Colonic mucosa (tissue), 4 donors: ENCODE measurements at regions not wholly inside any gene's neighbourhood (a gene's known extent, or its start where the extent isn't known, plus 50 kb on each side); places are given as distances from the start of the nearest gene placed in this dataset.

Experiments
- DNase-seq: peaks from one replicate; pipeline ENCODE4 v3.0.0-alpha.2; 2020
- H3K27ac ChIP-seq: fragments of 200-600 bp; one replicate; pipeline ENCODE4 v1.8.0; 2021
- H3K27me3 ChIP-seq: fragments of 200-600 bp; one replicate; pipeline ENCODE4 v1.8.0; 2021
- H3K36me3 ChIP-seq: fragments of 200-600 bp; one replicate; pipeline ENCODE4 v1.8.0; 2021
- H3K4me1 ChIP-seq: fragments of 200-600 bp; one replicate; pipeline ENCODE4 v1.8.0; 2021; ENCODE audit warnings: mild to moderate bottlenecking
- H3K4me3 ChIP-seq: fragments of 200-600 bp; one replicate; pipeline ENCODE4 v1.8.0; 2021
- H3K9ac ChIP-seq, 2 donors: one replicate each; pipeline ENCODE4 v1.7.0; 2013; ENCODE audit warnings: control low read depth in 2 of 2, low read depth in 2 of 2, low read length in 2 of 2
- H3K9me3 ChIP-seq: fragments of 200-600 bp; one replicate; pipeline ENCODE4 v1.8.0; 2021
- intact Hi-C: fragments of 100-400 bp; cut with DNase I; formaldehyde crosslinking; loops from one replicate; pipeline ENCODE4 v1.14.1; 2022
- TF ChIP-seq, protein P1 (sequence below): fragments of 200-600 bp; IDR thresholded peaks from one replicate; pipeline ENCODE4 v1.8.0; 2022; ENCODE audit warnings: antibody characterized with exemption, mild to moderate bottlenecking
- donor health status: healthy.
- donor health status: DM: no; HTN: no; CAD: no.
- donor health status: DM: no; HTN: no; CAD: no.

DNA sequence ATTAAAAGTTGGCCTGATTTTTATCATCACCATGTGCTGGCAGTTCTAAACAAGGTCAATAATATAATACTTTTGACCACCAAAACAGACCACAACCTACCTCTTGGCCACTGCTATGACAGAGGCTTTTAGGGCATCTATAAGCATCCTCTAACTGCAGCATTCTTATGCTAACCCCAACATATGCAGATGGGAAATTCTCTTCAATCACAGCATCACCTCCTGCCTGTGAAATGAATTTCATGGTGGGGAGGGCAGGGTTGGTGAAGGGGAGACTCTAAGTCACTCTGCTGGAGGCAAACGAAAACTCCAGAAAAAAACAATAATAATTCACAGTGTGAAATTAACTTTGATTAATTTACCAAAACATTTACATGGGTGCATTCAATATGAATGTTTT is 78.8 kb upstream of the FAR2 start:
- no peaks in the 10 kb centered on the region for H3K9me3 ChIP-seq
- H3K9ac ChIP-seq: no peak overlapping the region
- no peaks in the 10 kb centered on the region for H3K4me1 ChIP-seq
- no peaks in the 10 kb centered on the region for H3K36me3 ChIP-seq
- DNase-seq: no peak
- TF ChIP-seq, protein P1, sequence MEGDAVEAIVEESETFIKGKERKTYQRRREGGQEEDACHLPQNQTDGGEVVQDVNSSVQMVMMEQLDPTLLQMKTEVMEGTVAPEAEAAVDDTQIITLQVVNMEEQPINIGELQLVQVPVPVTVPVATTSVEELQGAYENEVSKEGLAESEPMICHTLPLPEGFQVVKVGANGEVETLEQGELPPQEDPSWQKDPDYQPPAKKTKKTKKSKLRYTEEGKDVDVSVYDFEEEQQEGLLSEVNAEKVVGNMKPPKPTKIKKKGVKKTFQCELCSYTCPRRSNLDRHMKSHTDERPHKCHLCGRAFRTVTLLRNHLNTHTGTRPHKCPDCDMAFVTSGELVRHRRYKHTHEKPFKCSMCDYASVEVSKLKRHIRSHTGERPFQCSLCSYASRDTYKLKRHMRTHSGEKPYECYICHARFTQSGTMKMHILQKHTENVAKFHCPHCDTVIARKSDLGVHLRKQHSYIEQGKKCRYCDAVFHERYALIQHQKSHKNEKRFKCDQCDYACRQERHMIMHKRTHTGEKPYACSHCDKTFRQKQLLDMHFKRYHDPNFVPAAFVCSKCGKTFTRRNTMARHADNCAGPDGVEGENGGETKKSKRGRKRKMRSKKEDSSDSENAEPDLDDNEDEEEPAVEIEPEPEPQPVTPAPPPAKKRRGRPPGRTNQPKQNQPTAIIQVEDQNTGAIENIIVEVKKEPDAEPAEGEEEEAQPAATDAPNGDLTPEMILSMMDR: no peak
- no peak overlapping the region for H3K4me3 ChIP-seq
- intact Hi-C loops: loop anchor here (5.0 kb wide), 1 partner anchor 247 kb away; no protein-coding TSS in a partner anchor
- no peak overlapping the region for H3K27ac ChIP-seq
- H3K27me3 ChIP-seq: no peaks in the 10 kb centered on the region

DNA sequence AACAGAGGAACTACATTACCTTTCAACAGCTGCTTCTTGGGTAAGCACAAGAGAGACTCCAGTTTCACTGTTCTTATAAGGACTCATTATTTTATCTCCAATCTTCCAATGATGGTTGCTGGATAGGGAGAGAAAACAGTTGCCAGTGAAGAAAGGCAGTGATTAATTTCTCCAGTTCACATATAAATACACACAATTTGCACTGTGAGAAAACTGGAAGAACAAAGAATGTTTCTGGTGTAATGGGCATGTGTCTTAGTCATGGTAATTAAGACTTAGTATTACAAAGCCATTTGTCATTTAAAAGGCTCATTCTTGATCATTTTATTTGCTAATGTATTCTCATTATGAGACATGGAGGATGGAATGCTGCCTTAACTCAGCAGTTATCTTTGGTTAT is 78.0 kb upstream of the FAR2 start:
- H3K4me1 ChIP-seq: no peaks in the 10 kb centered on the region
- TF ChIP-seq, protein P1: no peak
- H3K36me3 ChIP-seq: no peaks in the 10 kb centered on the region
- intact Hi-C loops: loop anchor here (5.0 kb wide), 1 partner anchor 246 kb away; no protein-coding TSS in a partner anchor
- H3K9me3 ChIP-seq: no peaks in the 10 kb centered on the region
- no peak overlapping the region for H3K4me3 ChIP-seq
- DNase-seq: no peak
- H3K9ac ChIP-seq: no peak overlapping the region
- H3K27ac ChIP-seq: no peak overlapping the region
- H3K27me3 ChIP-seq: no peaks in the 10 kb centered on the region

GRCh38 chr12:29072631-29073030 is 76.4 kb upstream of the FAR2 start:
- TF ChIP-seq, protein P1: no peak
- Histone ChIP-seq H3K27ac (no peak overlapping the region), H3K4me1 (no peaks in the 10 kb centered on the region), H3K36me3 (no peaks in the 10 kb centered on the region), H3K9me3 (no peaks in the 10 kb centered on the region), H3K4me3 (no peak overlapping the region), H3K9ac (no peak overlapping the region), H3K27me3 (no peaks in the 10 kb centered on the region)
- no peak for DNase-seq
- intact Hi-C loops: loop anchor here (5.0 kb wide), 1 partner anchor 245 kb away; no protein-coding TSS in a partner anchor

DNA sequence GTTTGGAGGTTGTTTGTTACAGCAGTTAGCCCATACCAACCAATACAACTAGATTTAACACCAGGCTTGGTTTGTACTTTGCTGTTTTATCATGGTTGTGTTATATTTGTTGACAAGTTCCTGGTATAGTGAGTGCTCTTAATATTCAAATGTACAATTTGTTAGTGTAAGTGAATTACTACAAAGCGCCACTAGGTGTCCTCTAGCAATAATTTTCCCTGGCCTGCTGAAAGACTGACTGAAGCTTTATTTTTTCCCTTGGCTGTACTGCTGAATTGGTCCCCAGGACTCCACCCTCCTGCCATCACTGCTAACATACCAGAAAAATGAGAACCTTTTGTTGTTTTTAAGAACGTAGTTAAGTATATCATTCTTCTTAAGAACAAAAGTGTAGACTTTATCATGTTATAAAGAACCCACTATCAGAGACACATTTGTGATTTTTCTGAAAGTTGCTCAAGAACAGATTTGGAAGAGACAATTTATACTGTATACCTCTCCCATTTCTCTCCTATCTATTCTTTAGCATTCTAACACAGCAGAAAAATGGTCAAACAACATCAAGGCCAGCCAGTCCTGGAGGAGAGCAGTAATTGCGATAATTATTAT is 75.3 kb upstream of the FAR2 start:
- TF ChIP-seq, protein P1: peak; percentile 66
- DNase-seq: peak; percentile 29

GRCh38 chr12:29081101-29081500 is 68.0 kb upstream of the FAR2 start:
- Histone ChIP-seq H3K27me3 (no peaks in the 10 kb centered on the region), H3K4me3 (no peak overlapping the region), H3K4me1 (no peaks in the 10 kb centered on the region), H3K27ac (no peak overlapping the region), H3K36me3 (no peaks in the 10 kb centered on the region), H3K9me3 (no peaks in the 10 kb centered on the region), H3K9ac (no peak overlapping the region)
- DNase-seq: no peak
- intact Hi-C loops: no loop called here
- TF ChIP-seq, protein P1: no peak

More for the DNA sequence above, 75.3 kb upstream of the FAR2 start:
- intact Hi-C loops: loop anchor here (5.0 kb wide), 1 partner anchor 244 kb away; no protein-coding TSS in a partner anchor
- Histone ChIP-seq H3K4me3 (no peak overlapping the region), H3K4me1 (no peaks in the 10 kb centered on the region), H3K9ac (no peak overlapping the region), H3K27ac (no peak overlapping the region), H3K9me3 (no peaks in the 10 kb centered on the region), H3K27me3 (no peaks in the 10 kb centered on the region), H3K36me3 (no peaks in the 10 kb centered on the region)
